HG03520 (cell line): ENCODE measurements at regions not wholly inside any gene's neighbourhood (a gene's known extent, or its start where the extent isn't known, plus 50 kb on each side); places are given as distances from the start of the nearest gene placed in this dataset.
"Not testable (repeated sequence)": the region's sequence is repeated elsewhere in the genome, so short reads cannot be mapped to it uniquely, and the experiment has no call there.

Source experiments
- ATAC-seq: cut with Tn5 transposase; IDR thresholded peaks from one replicate; pipeline ENCODE4 v1.9.1; 2021; ENCODE audit warnings: mild to moderate bottlenecking, moderate library complexity; ENCODE audit not compliant: unreplicated experiment

- ATAC-seq: no peak
Observed at GRCh38 chr5:121608826-121609225, 242.9 kb upstream of the FTMT start.

GRCh38 chr5:121624035-121624434, 227.6 kb upstream of the FTMT start:
- no peak for ATAC-seq

- no peak for ATAC-seq
Observed at GRCh38 chr5:121628783-121629182, 222.9 kb upstream of the FTMT start.

GRCh38 chr5:121630402-121630801, 221.3 kb upstream of the FTMT start:
- ATAC-seq: no peak

GRCh38 chr5:121634946-121635345, 216.7 kb upstream of the FTMT start:
- ATAC-seq: no peak

- ATAC-seq: no peak
Observed at GRCh38 chr5:121638126-121638525, 213.6 kb upstream of the FTMT start.

GRCh38 chr5:121640298-121640697, 211.4 kb upstream of the FTMT start:
- no peak for ATAC-seq

GRCh38 chr5:121658221-121658620, 193.5 kb upstream of the FTMT start:
- no peak for ATAC-seq

GRCh38 chr5:121660142-121660541, 191.5 kb upstream of the FTMT start:
- no peak for ATAC-seq

GRCh38 chr5:121665542-121665941, 186.1 kb upstream of the FTMT start:
- ATAC-seq: not testable (repeated sequence)

GRCh38 chr5:121667292-121667691, 184.4 kb upstream of the FTMT start:
- no peak for ATAC-seq

- ATAC-seq: no peak
Observed at GRCh38 chr5:121668635-121669034, 183.0 kb upstream of the FTMT start.

- ATAC-seq: no peak
Observed at GRCh38 chr5:121671624-121672023, 180.1 kb upstream of the FTMT start.

- no peak for ATAC-seq
Observed at GRCh38 chr5:121675924-121676323, 175.8 kb upstream of the FTMT start.

- no peak for ATAC-seq
Observed at GRCh38 chr5:121681229-121681855, 170.3 kb upstream of the FTMT start.

- no peak for ATAC-seq
Observed at GRCh38 chr5:121688126-121688525, 163.6 kb upstream of the FTMT start.

GRCh38 chr5:121688781-121689180, 162.9 kb upstream of the FTMT start:
- ATAC-seq: no peak

GRCh38 chr5:121691478-121691877, 160.2 kb upstream of the FTMT start:
- no peak for ATAC-seq

GRCh38 chr5:121692158-121692557, 159.5 kb upstream of the FTMT start:
- ATAC-seq: no peak

- ATAC-seq: no peak
Observed at GRCh38 chr5:121693864-121694263, 157.8 kb upstream of the FTMT start.

- no peak for ATAC-seq
Observed at GRCh38 chr5:121695307-121695706, 156.4 kb upstream of the FTMT start.

- ATAC-seq: no peak
Observed at GRCh38 chr5:121698690-121699089, 153.0 kb upstream of the FTMT start.

GRCh38 chr5:121701731-121702130, 150.0 kb upstream of the FTMT start:
- ATAC-seq: no peak
